22Rv1 (cell line): ENCODE measurements at regions not wholly inside any gene's neighbourhood (a gene's known extent, or its start where the extent isn't known, plus 50 kb on each side); places are given as distances from the start of the nearest gene placed in this dataset.

Experiments used
- H3K27ac ChIP-seq: fragments of 450-650 bp; 2 replicates; pipeline ENCODE4 v1.5.1; 2017
- CTCF ChIP-seq: fragments of 450-650 bp; IDR thresholded peaks from 2 replicates; pipeline ENCODE4 v1.5.1; 2017; ENCODE audit warnings: mild to moderate bottlenecking
- ZFX ChIP-seq: fragments of 450-650 bp; IDR thresholded peaks from 2 replicates; pipeline ENCODE4 v1.6.1; 2017; ENCODE audit warnings: antibody characterized with exemption, borderline replicate concordance

GRCh38 chr15:52960283-52960682 is 170.1 kb upstream of the ONECUT1 start:
- TF ChIP-seq CTCF, result no peak
- no peak for TF ChIP-seq ZFX
- no peak overlapping the region for H3K27ac ChIP-seq

GRCh38 chr15:52943746-52944145 is 153.6 kb upstream of the ONECUT1 start:
- TF ChIP-seq ZFX (no peak), CTCF (no peak)
- H3K27ac ChIP-seq, result no peak overlapping the region

- no peak overlapping the region for H3K27ac ChIP-seq
- TF ChIP-seq CTCF, result no peak
These were observed 146.4 kb upstream of the ONECUT1 start for GRCh38 chr15:52936489-52936888.

GRCh38 chr15:52925130-52925529 is 135.0 kb upstream of the ONECUT1 start:
- no peak for TF ChIP-seq ZFX
- no peak for TF ChIP-seq CTCF
- no peak overlapping the region for H3K27ac ChIP-seq

- H3K27ac ChIP-seq, result no peak overlapping the region
- TF ChIP-seq CTCF (no peak), ZFX (no peak)
These were observed 134.5 kb upstream of the ONECUT1 start for GRCh38 chr15:52924630-52925029.

GRCh38 chr15:52923626-52924025 is 133.5 kb upstream of the ONECUT1 start:
- no peak overlapping the region for H3K27ac ChIP-seq
- TF ChIP-seq CTCF, result no peak

- TF ChIP-seq ZFX, result no peak
- TF ChIP-seq CTCF, result no peak
- no peak overlapping the region for H3K27ac ChIP-seq
These were observed 132.7 kb upstream of the ONECUT1 start for GRCh38 chr15:52922871-52923270.
